ENCODE measurements at regions not wholly inside any gene's neighbourhood (a gene's known extent, or its start where the extent isn't known, plus 50 kb on each side); places are given as distances from the start of the nearest gene placed in this dataset.

DNA sequence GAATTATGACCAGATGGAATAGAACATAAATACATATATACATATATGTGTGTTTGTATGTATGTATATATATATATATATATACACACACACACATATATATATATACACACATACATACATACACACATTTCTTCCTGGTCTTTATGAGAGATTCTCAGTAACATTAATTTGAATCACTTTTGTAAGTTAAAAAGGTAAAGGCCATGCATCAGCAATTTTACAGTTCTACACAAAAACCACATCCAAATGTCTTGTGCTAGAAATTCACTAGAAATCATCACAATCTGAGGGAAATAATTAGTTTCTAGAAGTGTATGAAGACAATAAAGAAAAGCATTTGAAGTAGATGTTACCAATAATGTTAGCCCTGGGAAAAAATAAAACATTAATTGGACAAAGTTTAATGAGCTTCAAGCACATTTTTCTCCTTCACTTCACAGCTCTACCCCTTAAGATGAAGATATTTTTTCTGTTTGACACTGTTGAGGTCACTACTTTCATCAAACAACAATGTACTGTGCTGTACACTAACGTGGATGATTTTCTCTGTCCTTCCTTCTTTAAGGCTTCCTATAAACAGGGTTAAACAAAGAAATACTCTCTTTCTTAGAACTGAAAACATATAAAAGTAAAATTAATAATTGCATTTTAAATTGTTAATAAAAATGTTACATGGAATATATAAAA lies 189.2 kb upstream of the NR4A3 start:
- no peak overlapping the region for H3K27ac ChIP-seq (ENCODE audit: low read depth in 1 of 3, low read length in 2 of 3)
- FAIRE-seq (no peak), DNase-seq (no peak)
- H3K27me3 ChIP-seq (ENCODE audit: control insufficient read depth in 3 of 3, insufficient read depth in 3 of 3, low read length in 3 of 3), result no peaks in the 10 kb centered on the region
- H3K36me3 ChIP-seq (ENCODE audit: control insufficient read depth in 3 of 3, insufficient read depth in 2 of 3, low read depth in 1 of 3, low read length in 3 of 3), result no peaks in the 10 kb centered on the region
- H3K4me1 ChIP-seq (ENCODE audit: control insufficient read depth in 3 of 3, insufficient read depth in 2 of 3, low read depth in 1 of 3, low read length in 2 of 3), result no peaks in the 10 kb centered on the region
- H3K4me3 ChIP-seq (ENCODE audit: low read depth in 1 of 3, low read length in 3 of 3), result no peak overlapping the region
- 41 to 75% (median 70%) methylated on average over 1 of the region's 1 CpG for WGBS, 3 donors
- H3K9me3 ChIP-seq (ENCODE audit: control insufficient read depth in 2 of 2, insufficient read depth in 1 of 2, low read depth in 1 of 2, low read length in 1 of 2), result no peaks in the 10 kb centered on the region

DNA sequence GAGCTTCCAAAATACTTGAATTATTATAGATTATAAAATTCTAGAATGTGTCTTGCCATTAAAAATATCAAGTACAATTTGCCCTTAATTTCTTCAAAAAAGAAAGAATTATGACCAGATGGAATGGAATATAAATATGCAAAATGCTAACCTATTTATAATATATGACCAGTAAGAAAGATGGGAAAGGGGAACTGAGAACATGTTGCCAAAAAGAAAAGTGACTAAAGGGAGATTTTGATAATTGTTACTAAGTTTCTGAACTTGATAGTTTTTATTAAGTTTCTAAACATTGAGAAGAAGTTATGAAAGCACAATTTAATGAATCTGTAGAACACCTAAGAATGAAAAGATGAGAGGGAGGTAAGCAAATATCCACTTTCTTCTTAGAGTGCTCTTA lies 188.4 kb upstream of the NR4A3 start:
- DNase-seq (no peak), FAIRE-seq (no peak)
- Histone ChIP-seq H3K27me3 (ENCODE audit: control insufficient read depth in 3 of 3, insufficient read depth in 3 of 3, low read length in 3 of 3) (no peaks in the 10 kb centered on the region), H3K27ac (ENCODE audit: low read depth in 1 of 3, low read length in 2 of 3) (no peak overlapping the region), H3K9me3 (ENCODE audit: control insufficient read depth in 2 of 2, insufficient read depth in 1 of 2, low read depth in 1 of 2, low read length in 1 of 2) (no peaks in the 10 kb centered on the region), H3K36me3 (ENCODE audit: control insufficient read depth in 3 of 3, insufficient read depth in 2 of 3, low read depth in 1 of 3, low read length in 3 of 3) (no peaks in the 10 kb centered on the region), H3K4me3 (ENCODE audit: low read depth in 1 of 3, low read length in 3 of 3) (no peak overlapping the region), H3K4me1 (ENCODE audit: control insufficient read depth in 3 of 3, insufficient read depth in 2 of 3, low read depth in 1 of 3, low read length in 2 of 3) (no peaks in the 10 kb centered on the region)

DNA sequence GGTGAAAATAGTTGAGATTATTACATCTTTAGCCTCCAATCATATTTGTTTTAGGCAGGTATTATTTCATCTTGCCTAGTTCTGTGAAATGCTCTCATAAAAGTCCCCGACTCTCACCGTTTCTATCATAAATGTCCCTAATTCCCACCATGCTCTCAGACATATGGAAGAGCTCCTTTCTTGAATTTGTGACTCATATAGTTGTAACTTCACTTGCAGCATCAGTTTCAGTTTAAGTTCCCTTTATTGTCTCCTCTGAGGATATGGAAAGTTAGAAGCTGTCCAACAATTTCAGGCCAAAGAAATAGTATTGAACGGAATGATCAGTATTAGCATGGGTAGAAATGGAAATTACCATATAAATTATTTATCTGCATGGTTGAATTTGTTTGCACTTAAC lies 187.5 kb upstream of the NR4A3 start:
- 74 to 92% (median 92%) methylated on average over 3 of the region's 3 CpGs for WGBS, 3 donors
- H3K27me3 ChIP-seq (ENCODE audit: control insufficient read depth in 3 of 3, insufficient read depth in 3 of 3, low read length in 3 of 3), result no peaks in the 10 kb centered on the region
- H3K4me3 ChIP-seq (ENCODE audit: low read depth in 1 of 3, low read length in 3 of 3), result no peak overlapping the region
- FAIRE-seq (no peak), DNase-seq (no peak)
- no peaks in the 10 kb centered on the region for H3K4me1 ChIP-seq (ENCODE audit: control insufficient read depth in 3 of 3, insufficient read depth in 2 of 3, low read depth in 1 of 3, low read length in 2 of 3)
- no peaks in the 10 kb centered on the region for H3K36me3 ChIP-seq (ENCODE audit: control insufficient read depth in 3 of 3, insufficient read depth in 2 of 3, low read depth in 1 of 3, low read length in 3 of 3)
- H3K27ac ChIP-seq (ENCODE audit: low read depth in 1 of 3, low read length in 2 of 3), result no peak overlapping the region
- H3K9me3 ChIP-seq (ENCODE audit: control insufficient read depth in 2 of 2, insufficient read depth in 1 of 2, low read depth in 1 of 2, low read length in 1 of 2), result no peaks in the 10 kb centered on the region

DNA sequence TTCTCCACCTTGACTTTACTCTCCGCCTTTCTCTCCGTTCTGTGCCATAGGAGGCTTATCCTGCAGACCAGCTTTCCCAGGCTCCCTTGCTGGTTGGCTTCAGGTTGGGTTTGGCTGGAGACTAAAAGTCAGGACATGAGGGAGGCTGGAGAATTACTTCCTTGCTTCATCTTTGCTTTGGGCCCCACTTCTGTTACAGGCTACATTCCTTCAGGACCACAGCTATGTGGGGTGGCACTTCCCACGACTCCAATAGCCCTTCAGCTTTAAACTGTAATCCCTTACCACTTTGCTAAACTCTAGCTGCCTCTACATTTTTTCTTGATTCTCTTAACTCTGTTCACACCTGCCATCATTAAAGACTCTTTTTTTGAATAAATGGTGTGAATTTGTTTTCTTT lies 186.7 kb upstream of the NR4A3 start:
- FAIRE-seq (no peak), DNase-seq (no peak)
- Histone ChIP-seq H3K36me3 (ENCODE audit: control insufficient read depth in 3 of 3, insufficient read depth in 2 of 3, low read depth in 1 of 3, low read length in 3 of 3) (no peaks in the 10 kb centered on the region), H3K4me3 (ENCODE audit: low read depth in 1 of 3, low read length in 3 of 3) (no peak overlapping the region), H3K27me3 (ENCODE audit: control insufficient read depth in 3 of 3, insufficient read depth in 3 of 3, low read length in 3 of 3) (no peaks in the 10 kb centered on the region), H3K9me3 (ENCODE audit: control insufficient read depth in 2 of 2, insufficient read depth in 1 of 2, low read depth in 1 of 2, low read length in 1 of 2) (no peaks in the 10 kb centered on the region), H3K4me1 (ENCODE audit: control insufficient read depth in 3 of 3, insufficient read depth in 2 of 3, low read depth in 1 of 3, low read length in 2 of 3) (no peaks in the 10 kb centered on the region), H3K27ac (ENCODE audit: low read depth in 1 of 3, low read length in 2 of 3) (no peak overlapping the region)
- 76 to 90% (median 85%) methylated on average over 3 of the region's 3 CpGs for WGBS, 3 donors

DNA sequence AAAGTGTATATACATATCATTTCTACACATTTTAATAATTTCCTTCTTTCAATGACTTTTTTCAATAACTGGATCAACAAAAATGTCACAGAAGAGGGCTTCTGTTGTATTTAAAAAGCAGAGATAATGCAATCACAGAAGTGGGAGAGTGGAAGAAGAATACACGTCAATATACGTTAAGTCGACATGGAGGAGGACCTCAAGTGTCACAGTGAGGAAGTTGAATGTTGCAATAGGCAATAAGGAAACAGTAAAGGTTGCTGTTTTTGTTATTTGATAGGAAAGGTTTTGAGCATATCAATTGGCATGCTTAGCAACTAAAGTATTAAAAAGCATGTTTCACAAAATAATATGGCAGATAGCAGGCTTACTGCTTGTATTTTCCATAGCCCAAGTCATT lies 184.0 kb upstream of the NR4A3 start:
- DNase-seq (no peak), FAIRE-seq (no peak)
- Histone ChIP-seq H3K9me3 (ENCODE audit: control insufficient read depth in 2 of 2, insufficient read depth in 1 of 2, low read depth in 1 of 2, low read length in 1 of 2) (peaks cover 0 to 2% of the 10 kb centered on the region in 2 donors), H3K27ac (ENCODE audit: low read depth in 1 of 3, low read length in 2 of 3) (no peak overlapping the region), H3K4me3 (ENCODE audit: low read depth in 1 of 3, low read length in 3 of 3) (no peak overlapping the region), H3K27me3 (ENCODE audit: control insufficient read depth in 3 of 3, insufficient read depth in 3 of 3, low read length in 3 of 3) (no peaks in the 10 kb centered on the region), H3K36me3 (ENCODE audit: control insufficient read depth in 3 of 3, insufficient read depth in 2 of 3, low read depth in 1 of 3, low read length in 3 of 3) (no peaks in the 10 kb centered on the region), H3K4me1 (ENCODE audit: control insufficient read depth in 3 of 3, insufficient read depth in 2 of 3, low read depth in 1 of 3, low read length in 2 of 3) (no peaks in the 10 kb centered on the region)
- 83 to 91% (median 88%) methylated on average over 3 of the region's 3 CpGs for WGBS, 3 donors

DNA sequence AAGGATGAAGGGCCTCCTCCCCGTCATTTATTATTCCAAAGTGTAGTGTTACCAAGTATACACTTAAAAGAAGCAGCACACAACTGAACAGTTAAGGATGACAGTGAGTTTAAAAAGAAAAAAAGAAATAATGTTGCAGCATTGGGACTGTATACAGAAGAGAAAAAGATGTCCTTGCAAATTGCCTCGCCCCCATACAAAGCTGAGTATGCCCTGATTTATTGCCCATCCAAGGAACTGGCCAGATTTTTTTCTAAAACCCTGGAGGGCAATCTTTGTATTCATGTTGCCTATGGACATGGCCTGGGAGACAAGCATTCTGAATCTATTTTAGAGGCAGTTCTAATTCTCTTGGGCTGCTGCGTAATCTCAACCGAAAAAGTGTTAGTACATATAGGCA lies 182.7 kb upstream of the NR4A3 start:
- H3K4me1 ChIP-seq (ENCODE audit: control insufficient read depth in 3 of 3, insufficient read depth in 2 of 3, low read depth in 1 of 3, low read length in 2 of 3), result no peaks in the 10 kb centered on the region
- 91 to 95% (median 95%) methylated on average over 4 of the region's 4 CpGs for WGBS, 3 donors
- FAIRE-seq (no peak), DNase-seq (no peak)
- peaks cover 0 to 2% of the 10 kb centered on the region in 2 donors for H3K9me3 ChIP-seq (ENCODE audit: control insufficient read depth in 2 of 2, insufficient read depth in 1 of 2, low read depth in 1 of 2, low read length in 1 of 2)
- H3K4me3 ChIP-seq (ENCODE audit: low read depth in 1 of 3, low read length in 3 of 3), result no peak overlapping the region
- no peaks in the 10 kb centered on the region for H3K36me3 ChIP-seq (ENCODE audit: control insufficient read depth in 3 of 3, insufficient read depth in 2 of 3, low read depth in 1 of 3, low read length in 3 of 3)
- no peaks in the 10 kb centered on the region for H3K27me3 ChIP-seq (ENCODE audit: control insufficient read depth in 3 of 3, insufficient read depth in 3 of 3, low read length in 3 of 3)
- H3K27ac ChIP-seq (ENCODE audit: low read depth in 1 of 3, low read length in 2 of 3), result no peak overlapping the region

DNA sequence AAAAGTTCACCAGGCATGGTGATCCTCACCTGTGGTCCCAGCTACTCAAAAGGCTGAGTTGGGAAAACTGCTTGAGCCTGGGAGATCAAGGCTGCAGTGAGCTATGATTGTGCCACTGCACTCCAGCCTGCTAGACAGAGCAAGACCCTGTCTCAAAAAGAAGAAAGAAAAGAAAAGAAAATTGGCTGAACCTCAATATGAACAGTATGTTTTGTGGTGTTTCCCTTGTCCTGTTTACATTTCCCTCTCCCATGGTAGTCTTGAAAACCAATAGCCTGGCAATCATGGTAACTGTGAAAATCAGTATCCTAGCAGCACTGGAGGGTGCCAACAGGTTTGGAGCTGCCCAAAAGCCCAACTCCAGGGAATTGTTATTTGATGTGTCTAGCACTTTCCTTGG lies 174.1 kb upstream of the NR4A3 start:
- no peaks in the 10 kb centered on the region for H3K4me1 ChIP-seq (ENCODE audit: control insufficient read depth in 3 of 3, insufficient read depth in 2 of 3, low read depth in 1 of 3, low read length in 2 of 3)
- FAIRE-seq (no peak), DNase-seq (no peak)
- peaks cover 0 to 4% of the 10 kb centered on the region in 2 donors for H3K9me3 ChIP-seq (ENCODE audit: control insufficient read depth in 2 of 2, insufficient read depth in 1 of 2, low read depth in 1 of 2, low read length in 1 of 2)
- H3K36me3 ChIP-seq (ENCODE audit: control insufficient read depth in 3 of 3, insufficient read depth in 2 of 3, low read depth in 1 of 3, low read length in 3 of 3), result no peaks in the 10 kb centered on the region
- H3K4me3 ChIP-seq (ENCODE audit: low read depth in 1 of 3, low read length in 3 of 3), result no peak overlapping the region
- H3K27ac ChIP-seq (ENCODE audit: low read depth in 1 of 3, low read length in 2 of 3), result no peak overlapping the region
- no peaks in the 10 kb centered on the region for H3K27me3 ChIP-seq (ENCODE audit: control insufficient read depth in 3 of 3, insufficient read depth in 3 of 3, low read length in 3 of 3)

DNA sequence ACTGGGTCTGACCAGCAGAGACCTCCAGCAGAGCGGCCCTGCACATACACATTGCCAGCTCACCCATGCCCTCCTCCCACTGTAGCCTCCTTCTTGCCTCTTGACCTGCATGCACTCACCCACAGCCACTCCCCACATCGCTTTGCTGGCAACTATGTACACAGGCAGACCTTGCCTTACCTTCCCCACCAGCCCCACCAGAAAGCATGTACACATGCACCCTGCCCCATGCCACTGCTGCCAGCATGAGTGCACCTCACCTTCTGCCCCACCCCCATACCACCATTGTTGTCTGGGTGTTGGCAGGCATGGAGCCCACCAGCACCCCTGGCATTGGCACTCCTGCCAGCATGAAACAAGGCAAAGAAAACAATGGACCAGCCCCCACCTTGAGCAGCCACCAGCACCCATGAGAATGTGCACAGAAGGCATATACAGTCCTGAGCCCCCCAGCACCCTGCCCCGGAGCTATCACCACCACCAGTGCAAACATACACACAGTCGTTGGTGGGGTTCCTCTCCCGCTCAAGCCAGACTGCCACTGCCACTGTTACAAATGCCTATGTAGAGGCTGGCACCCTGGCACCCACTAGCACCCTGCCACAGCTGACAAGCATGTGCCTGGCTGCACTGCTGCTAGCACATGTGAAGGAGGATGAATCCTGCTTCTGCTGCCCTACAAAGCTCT lies 171.4 kb upstream of the NR4A3 start:
- Histone ChIP-seq H3K36me3 (ENCODE audit: control insufficient read depth in 3 of 3, insufficient read depth in 2 of 3, low read depth in 1 of 3, low read length in 3 of 3) (no peaks in the 10 kb centered on the region), H3K27me3 (ENCODE audit: control insufficient read depth in 3 of 3, insufficient read depth in 3 of 3, low read length in 3 of 3) (no peaks in the 10 kb centered on the region), H3K4me1 (ENCODE audit: control insufficient read depth in 3 of 3, insufficient read depth in 2 of 3, low read depth in 1 of 3, low read length in 2 of 3) (no peaks in the 10 kb centered on the region), H3K27ac (ENCODE audit: low read depth in 1 of 3, low read length in 2 of 3) (no peak overlapping the region), H3K9me3 (ENCODE audit: control insufficient read depth in 2 of 2, insufficient read depth in 1 of 2, low read depth in 1 of 2, low read length in 1 of 2) (peaks cover 0 to 4% of the 10 kb centered on the region in 2 donors), H3K4me3 (ENCODE audit: low read depth in 1 of 3, low read length in 3 of 3) (no peak overlapping the region)
- FAIRE-seq (no peak), DNase-seq (no peak)
- WGBS, 3 donors, result 82 to 93% (median 92%) methylated on average over 5 of the region's 5 CpGs

DNA sequence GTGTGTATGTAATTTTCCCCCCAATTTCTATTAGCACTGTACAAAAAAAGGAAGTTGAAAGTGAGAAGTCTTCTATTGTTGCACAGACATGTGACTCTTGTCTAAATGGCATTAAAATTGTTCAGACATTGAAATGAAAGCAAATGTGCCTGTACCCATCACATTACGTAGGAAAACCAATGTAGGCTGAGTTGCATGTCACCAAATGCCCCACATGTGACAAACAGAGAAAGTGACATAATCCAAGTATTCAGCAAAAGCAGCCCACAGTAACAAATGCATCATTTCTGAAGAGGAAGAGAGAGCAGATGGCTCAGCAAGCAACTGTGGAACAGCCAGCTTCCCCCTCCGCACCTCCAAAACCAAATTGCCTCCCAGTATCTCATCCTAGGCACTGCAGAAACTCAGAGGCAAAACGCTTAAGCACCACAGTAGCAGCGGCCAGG lies 161.5 kb upstream of the NR4A3 start:
- Histone ChIP-seq H3K4me3 (ENCODE audit: low read depth in 1 of 3, low read length in 3 of 3) (no peak overlapping the region), H3K27ac (ENCODE audit: low read depth in 1 of 3, low read length in 2 of 3) (no peak overlapping the region), H3K4me1 (ENCODE audit: control insufficient read depth in 3 of 3, insufficient read depth in 2 of 3, low read depth in 1 of 3, low read length in 2 of 3) (no peaks in the 10 kb centered on the region), H3K36me3 (ENCODE audit: control insufficient read depth in 3 of 3, insufficient read depth in 2 of 3, low read depth in 1 of 3, low read length in 3 of 3) (no peaks in the 10 kb centered on the region), H3K9me3 (ENCODE audit: control insufficient read depth in 2 of 2, insufficient read depth in 1 of 2, low read depth in 1 of 2, low read length in 1 of 2) (no peaks in the 10 kb centered on the region), H3K27me3 (ENCODE audit: control insufficient read depth in 3 of 3, insufficient read depth in 3 of 3, low read length in 3 of 3) (peaks cover 0 to 2% (median 0%) of the 10 kb centered on the region in 3 donors)
- FAIRE-seq (no peak), DNase-seq (no peak)
- 71 to 85% (median 76%) methylated on average over 4 of the region's 4 CpGs for WGBS, 3 donors
